ENCODE measurements at regions not wholly inside any gene's neighbourhood (a gene's known extent, or its start where the extent isn't known, plus 50 kb on each side); places are given as distances from the start of the nearest gene placed in this dataset.

- Histone ChIP-seq H3K36me3 (no peaks in the 10 kb centered on the region), H3K4me1 (peaks cover 17 to 42% (median 34%) of the 10 kb centered on the region in 4 donors), H3K27ac (replicated peaks in 1 of 4) (no peak overlapping the region), H3K27me3 (no peaks in the 10 kb centered on the region), H3K4me3 (no peak overlapping the region), H3K9me3 (no peaks in the 10 kb centered on the region)
- DNase-seq (ENCODE audit: extremely low spot score), result no peak
- TF ChIP-seq EP300 (IDR thresholded peaks at IDR 0.05) (no peak), CTCF (IDR thresholded peaks at IDR 0.05) (no peak), POLR2AphosphoS5 (IDR thresholded peaks at IDR 0.05) (no peak), POLR2A (IDR thresholded peaks at IDR 0.05; ENCODE audit: low read depth) (no peak)
- 86% methylated on average over 3 of the region's 3 CpGs for WGBS
- intact Hi-C loops (cut with DNase I), result no loop called here
These were observed 347.5 kb downstream of the PRL start for GRCh38 chr6:21949211-21949801.

GRCh38 chr6:21952367-21952766, 344.5 kb downstream of the PRL start:
- Histone ChIP-seq H3K27me3 (no peaks in the 10 kb centered on the region), H3K36me3 (no peaks in the 10 kb centered on the region), H3K4me3 (no peak overlapping the region), H3K27ac (replicated peaks in 1 of 4) (no peak overlapping the region), H3K9me3 (no peaks in the 10 kb centered on the region), H3K4me1 (peaks cover 22 to 50% (median 40%) of the 10 kb centered on the region in 4 donors)
- no peak for DNase-seq (ENCODE audit: extremely low spot score)
- intact Hi-C loops (cut with DNase I), result no loop called here
- no peak for TF ChIP-seq EP300 (IDR thresholded peaks at IDR 0.05)
- no peak for TF ChIP-seq POLR2AphosphoS5 (IDR thresholded peaks at IDR 0.05)
- TF ChIP-seq POLR2A (IDR thresholded peaks at IDR 0.05; ENCODE audit: low read depth), result no peak
- no peak for TF ChIP-seq CTCF (IDR thresholded peaks at IDR 0.05)
- WGBS, result 96% methylated on average over 7 of the region's 7 CpGs

DNA sequence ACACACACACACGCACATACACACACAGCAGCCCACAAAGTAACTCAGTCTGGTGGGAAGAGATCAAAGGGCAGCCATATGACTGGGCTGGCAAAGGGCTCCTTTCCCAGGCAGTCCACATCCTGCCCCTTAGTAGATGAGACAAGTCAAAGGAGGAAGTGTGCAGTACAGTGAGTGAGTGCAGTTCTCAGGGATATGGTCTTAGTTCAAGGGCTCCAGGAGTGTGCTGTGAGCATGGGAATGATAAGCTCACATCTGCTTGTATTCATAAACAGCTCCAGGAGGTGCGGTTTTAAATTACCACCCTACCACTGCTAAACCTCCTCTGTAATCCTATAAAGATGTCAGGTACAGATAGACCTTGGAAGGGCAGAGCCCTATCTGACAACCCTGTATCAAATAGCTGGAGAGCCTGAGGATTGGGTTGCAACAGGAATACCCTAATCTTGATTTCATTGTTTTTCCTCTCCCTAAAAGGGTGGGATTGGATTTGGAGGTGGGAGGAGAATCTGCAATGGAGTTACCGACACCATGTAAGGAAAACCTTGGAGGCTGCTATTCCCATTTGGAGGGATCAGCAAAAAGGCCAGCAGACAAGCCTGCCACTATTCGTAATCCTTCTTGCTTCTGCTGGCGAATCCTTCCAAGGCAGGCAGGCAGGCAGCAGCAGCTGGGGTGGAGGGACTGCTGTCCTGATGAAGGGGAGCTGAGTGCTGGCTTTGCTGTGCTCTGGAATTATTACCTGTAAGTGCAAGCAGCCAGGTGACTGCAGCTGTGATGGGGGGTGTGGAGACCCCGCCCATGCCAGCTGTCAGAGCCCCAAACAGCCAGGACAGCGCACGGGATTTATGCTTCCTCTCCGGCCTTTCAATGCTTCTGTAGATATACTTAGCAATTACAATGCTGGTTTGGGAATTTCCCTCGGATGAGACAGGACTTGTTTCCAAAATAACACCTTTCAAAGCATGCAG, 342.7 kb downstream of the PRL start:
- Histone ChIP-seq H3K9me3 (no peaks in the 10 kb centered on the region), H3K4me3 (no peak overlapping the region), H3K27ac (replicated peaks in 1 of 4) (peak overlapping the region; percentile 36 to 59 (median 40)), H3K27me3 (no peaks in the 10 kb centered on the region), H3K36me3 (no peaks in the 10 kb centered on the region), H3K4me1 (peaks cover 18 to 40% (median 34%) of the 10 kb centered on the region in 4 donors)
- TF ChIP-seq CTCF (IDR thresholded peaks at IDR 0.05) (no peak), POLR2AphosphoS5 (IDR thresholded peaks at IDR 0.05) (no peak), POLR2A (IDR thresholded peaks at IDR 0.05; ENCODE audit: low read depth) (no peak), EP300 (IDR thresholded peaks at IDR 0.05) (no peak)
- WGBS, result 45% methylated on average over 10 of the region's 10 CpGs
- DNase-seq (ENCODE audit: extremely low spot score), result no peak
- intact Hi-C loops (cut with DNase I), result no loop called here

GRCh38 chr6:21955053-21955595, 341.7 kb downstream of the PRL start:
- Histone ChIP-seq H3K27ac (replicated peaks in 1 of 4) (peak overlapping the region in 2 of 4 donors; percentile 41 to 59), H3K36me3 (no peaks in the 10 kb centered on the region), H3K27me3 (no peaks in the 10 kb centered on the region), H3K4me1 (peaks cover 18 to 40% (median 32%) of the 10 kb centered on the region in 4 donors), H3K4me3 (no peak overlapping the region), H3K9me3 (no peaks in the 10 kb centered on the region)
- WGBS, result 85% methylated on average over 3 of the region's 3 CpGs
- no peak for TF ChIP-seq POLR2A (IDR thresholded peaks at IDR 0.05; ENCODE audit: low read depth)
- no peak for TF ChIP-seq EP300 (IDR thresholded peaks at IDR 0.05)
- no peak for TF ChIP-seq CTCF (IDR thresholded peaks at IDR 0.05)
- TF ChIP-seq POLR2AphosphoS5 (IDR thresholded peaks at IDR 0.05), result no peak
- DNase-seq (ENCODE audit: extremely low spot score), result no peak
- intact Hi-C loops (cut with DNase I), result no loop called here

Measured in esophagus muscularis mucosa (tissue), 4 donors.